ENCODE measurements at regions not wholly inside any gene's neighbourhood (a gene's known extent, or its start where the extent isn't known, plus 50 kb on each side); places are given as distances from the start of the nearest gene placed in this dataset.

- no TSS peak for BruUV-seq (replicated peaks)
- H3K36me3 Mint-ChIP-seq (ENCODE audit: insufficient read depth, unreplicated experiment), result no peaks in the 10 kb centered on the region
Measured at GRCh38 chr15:98570119-98570518, 78.2 kb upstream of the IGF1R start.

DNA sequence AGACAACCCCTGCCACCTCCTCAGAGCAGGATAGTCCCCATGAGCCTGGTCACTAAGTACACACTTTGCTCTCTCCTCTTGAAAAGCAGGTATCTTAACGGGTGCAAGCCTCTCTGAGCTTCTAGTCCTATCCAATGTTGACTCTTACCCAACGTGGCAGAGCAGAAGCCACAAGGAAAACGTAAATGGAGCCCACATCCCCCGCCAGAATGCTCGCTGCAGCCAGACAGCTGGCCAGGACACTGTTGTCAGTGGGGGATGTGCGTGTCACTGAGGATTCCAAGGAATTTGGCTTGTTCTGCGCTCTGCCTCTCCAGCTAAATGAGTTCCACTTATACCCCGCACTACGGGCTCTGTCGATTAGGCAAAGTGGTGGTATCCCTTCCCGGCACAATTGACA is 67.8 kb upstream of the IGF1R start:
- no TSS peak for BruUV-seq (replicated peaks)
- Mint-ChIP-seq H3K36me3 (ENCODE audit: insufficient read depth, unreplicated experiment) (no peaks in the 10 kb centered on the region), H3K4me3 (ENCODE audit: unreplicated experiment) (no peak overlapping the region), H3K27ac (ENCODE audit: low read depth, unreplicated experiment) (no peak overlapping the region), H3K4me1 (ENCODE audit: insufficient read depth, unreplicated experiment) (no peaks in the 10 kb centered on the region), H3K9me3 (ENCODE audit: unreplicated experiment) (no peaks in the 10 kb centered on the region), H3K27me3 (ENCODE audit: insufficient read depth, unreplicated experiment) (peaks cover 57% of the 10 kb centered on the region)
- DNase-seq (ENCODE audit: unreplicated experiment), result no peak
- ChIA-PET POLR2A (interaction anchor here (1.0 kb wide), 1 partner anchor 48 kb away, joined by 3 read pairs; no protein-coding TSS in a partner anchor), CTCF (interaction anchor here (0.6 to 1.5 kb wide), 4 partner anchors 10 to 67 kb away, joined by 3 read pairs; no protein-coding TSS in a partner anchor)
- TF ChIP-seq, protein P1, sequence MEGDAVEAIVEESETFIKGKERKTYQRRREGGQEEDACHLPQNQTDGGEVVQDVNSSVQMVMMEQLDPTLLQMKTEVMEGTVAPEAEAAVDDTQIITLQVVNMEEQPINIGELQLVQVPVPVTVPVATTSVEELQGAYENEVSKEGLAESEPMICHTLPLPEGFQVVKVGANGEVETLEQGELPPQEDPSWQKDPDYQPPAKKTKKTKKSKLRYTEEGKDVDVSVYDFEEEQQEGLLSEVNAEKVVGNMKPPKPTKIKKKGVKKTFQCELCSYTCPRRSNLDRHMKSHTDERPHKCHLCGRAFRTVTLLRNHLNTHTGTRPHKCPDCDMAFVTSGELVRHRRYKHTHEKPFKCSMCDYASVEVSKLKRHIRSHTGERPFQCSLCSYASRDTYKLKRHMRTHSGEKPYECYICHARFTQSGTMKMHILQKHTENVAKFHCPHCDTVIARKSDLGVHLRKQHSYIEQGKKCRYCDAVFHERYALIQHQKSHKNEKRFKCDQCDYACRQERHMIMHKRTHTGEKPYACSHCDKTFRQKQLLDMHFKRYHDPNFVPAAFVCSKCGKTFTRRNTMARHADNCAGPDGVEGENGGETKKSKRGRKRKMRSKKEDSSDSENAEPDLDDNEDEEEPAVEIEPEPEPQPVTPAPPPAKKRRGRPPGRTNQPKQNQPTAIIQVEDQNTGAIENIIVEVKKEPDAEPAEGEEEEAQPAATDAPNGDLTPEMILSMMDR (IDR thresholded peaks at IDR 0.05; ENCODE audit: unreplicated experiment), result no peak
- intact Hi-C loops (cut with micrococcal nuclease), result loop anchor here (5.0 kb wide), 1 partner anchor 67 kb away; the partner anchor contains the start of gene IGF1R

More at GRCh38 chr15:98570119-98570518, 78.2 kb upstream of the IGF1R start:
- H3K27ac Mint-ChIP-seq (ENCODE audit: low read depth, unreplicated experiment), result no peak overlapping the region
- ChIA-PET CTCF (no interaction called here), POLR2A (interaction anchor here (0.6 kb wide), 1 partner anchor 14 kb away, joined by 3 read pairs; no protein-coding TSS in a partner anchor)
- intact Hi-C loops (cut with micrococcal nuclease), result no loop called here
- DNase-seq (ENCODE audit: unreplicated experiment), result no peak
- peaks cover 5% of the 10 kb centered on the region for H3K4me1 Mint-ChIP-seq (ENCODE audit: insufficient read depth, unreplicated experiment)
- H3K9me3 Mint-ChIP-seq (ENCODE audit: unreplicated experiment), result no peaks in the 10 kb centered on the region
- TF ChIP-seq, protein P1 (IDR thresholded peaks at IDR 0.05; ENCODE audit: unreplicated experiment), result no peak
- H3K4me3 Mint-ChIP-seq (ENCODE audit: unreplicated experiment), result no peak overlapping the region
- H3K27me3 Mint-ChIP-seq (ENCODE audit: insufficient read depth, unreplicated experiment), result peaks cover 31% of the 10 kb centered on the region

DNA sequence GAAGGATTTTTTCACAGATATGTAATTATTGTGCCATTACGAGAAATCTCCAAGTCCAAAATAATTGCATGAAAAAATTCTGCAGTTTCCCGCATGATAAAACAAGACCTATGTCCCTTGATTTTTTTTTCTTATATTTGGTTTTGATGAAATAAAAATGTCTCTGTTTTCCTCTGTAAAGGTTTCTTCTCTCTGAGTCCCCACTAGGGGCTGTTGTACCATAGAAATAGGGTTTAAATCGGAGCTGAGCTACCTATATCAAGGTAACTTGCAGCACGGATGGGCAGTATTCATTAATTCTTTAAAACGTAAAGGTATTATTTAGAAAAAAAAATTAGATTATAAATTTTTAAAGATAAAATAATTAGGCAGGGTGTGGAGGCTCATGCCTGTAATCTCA is 66.6 kb upstream of the IGF1R start:
- POLR2A ChIA-PET, result interaction anchor here (0.8 to 1.0 kb wide), 2 partner anchors 46 to 71 kb away, joined by 3 read pairs; no protein-coding TSS in a partner anchor
- H3K36me3 Mint-ChIP-seq (ENCODE audit: insufficient read depth, unreplicated experiment), result no peaks in the 10 kb centered on the region
- H3K4me3 Mint-ChIP-seq (ENCODE audit: unreplicated experiment), result no peak overlapping the region
- no peaks in the 10 kb centered on the region for H3K4me1 Mint-ChIP-seq (ENCODE audit: insufficient read depth, unreplicated experiment)
- no peaks in the 10 kb centered on the region for H3K9me3 Mint-ChIP-seq (ENCODE audit: unreplicated experiment)
- intact Hi-C loops (cut with micrococcal nuclease), result loop anchor here (5.0 kb wide), 1 partner anchor 66 kb away; the partner anchor contains the start of gene IGF1R
- BruUV-seq (replicated peaks), result no TSS peak
- TF ChIP-seq, protein P1 (IDR thresholded peaks at IDR 0.05; ENCODE audit: unreplicated experiment), result peak; percentile 25
- no peak for DNase-seq (ENCODE audit: unreplicated experiment)
- CTCF ChIA-PET, result interaction anchor here (0.6 to 1.5 kb wide), 3 partner anchors 43 to 66 kb away, joined by 3 read pairs; no protein-coding TSS in a partner anchor
- H3K27me3 Mint-ChIP-seq (ENCODE audit: insufficient read depth, unreplicated experiment), result peaks cover 68% of the 10 kb centered on the region
- no peak overlapping the region for H3K27ac Mint-ChIP-seq (ENCODE audit: low read depth, unreplicated experiment)

GRCh38 chr15:98582900-98583554 is 65.3 kb upstream of the IGF1R start:
- ChIA-PET CTCF (no interaction called here), POLR2A (no interaction called here)
- Mint-ChIP-seq H3K27ac (ENCODE audit: low read depth, unreplicated experiment) (no peak overlapping the region), H3K4me1 (ENCODE audit: insufficient read depth, unreplicated experiment) (no peaks in the 10 kb centered on the region), H3K36me3 (ENCODE audit: insufficient read depth, unreplicated experiment) (no peaks in the 10 kb centered on the region), H3K9me3 (ENCODE audit: unreplicated experiment) (no peaks in the 10 kb centered on the region), H3K4me3 (ENCODE audit: unreplicated experiment) (no peak overlapping the region), H3K27me3 (ENCODE audit: insufficient read depth, unreplicated experiment) (peaks cover 72% of the 10 kb centered on the region)
- intact Hi-C loops (cut with micrococcal nuclease), result loop anchor here (5.0 kb wide), 1 partner anchor 64 kb away; the partner anchor contains the start of gene IGF1R
- BruUV-seq (replicated peaks), result no TSS peak
- no peak for DNase-seq (ENCODE audit: unreplicated experiment)
- TF ChIP-seq, protein P1 (IDR thresholded peaks at IDR 0.05; ENCODE audit: unreplicated experiment), result no peak
